ENCODE measurements at regions not wholly inside any gene's neighbourhood (a gene's known extent, or its start where the extent isn't known, plus 50 kb on each side); places are given as distances from the start of the nearest gene placed in this dataset.

DNA sequence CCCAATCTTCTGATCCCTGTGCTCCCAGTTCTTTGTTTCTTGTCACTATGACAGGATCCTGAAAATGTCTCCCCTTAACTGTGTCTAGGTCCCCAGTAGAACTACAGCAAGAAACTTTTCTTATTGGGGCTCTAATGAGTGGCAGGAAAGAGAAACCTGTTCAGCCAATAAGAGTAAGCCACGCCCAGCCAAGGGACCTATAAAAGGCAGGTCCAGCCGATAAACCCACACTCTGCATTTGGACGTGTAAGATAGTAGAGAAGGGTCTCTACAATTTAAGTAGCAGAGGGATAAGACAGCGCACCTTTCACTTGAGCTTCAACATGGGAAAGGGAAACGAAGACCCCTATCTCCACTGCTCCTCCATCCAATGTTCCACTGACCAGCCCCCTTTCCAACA lies 149.9 kb downstream of the LMLN start:
- H3K4me1 ChIP-seq = no peaks in the 10 kb centered on the region
- CTCF ChIA-PET = interaction anchor here (0.6 kb wide), 1 partner anchor 30 kb away, joined by 3 read pairs; no protein-coding TSS in a partner anchor
- no peak overlapping the region for H3K27ac ChIP-seq
- 39% methylated on average over 5 of the region's 5 CpGs for WGBS (ENCODE audit: missing lambda C conversion rate)
- H3K9me3 ChIP-seq = no peaks in the 10 kb centered on the region
- TF ChIP-seq KDM1A (IDR thresholded peaks at IDR 0.05; ENCODE audit: low read depth) (no peak), KDM5A (IDR thresholded peaks at IDR 0.05) (no peak), FOXS1 (CRISPR knock-in tag; IDR thresholded peaks at IDR 0.05) (no peak), RFX5 (IDR thresholded peaks at IDR 0.05) (no peak), EP300 (IDR thresholded peaks at IDR 0.05) (no peak), MYC (IDR thresholded peaks at IDR 0.05; ENCODE audit: borderline replicate concordance, low read length) (no peak), HOXA7 (CRISPR knock-in tag; IDR thresholded peaks at IDR 0.05) (no peak), JUNB (IDR thresholded peaks at IDR 0.05) (no peak), CBX8 (IDR thresholded peaks at IDR 0.05) (no peak), EHF (CRISPR knock-in tag; IDR thresholded peaks at IDR 0.05) (no peak), SREBF2 (IDR thresholded peaks at IDR 0.05) (no peak), HOXB5 (CRISPR knock-in tag; IDR thresholded peaks at IDR 0.05) (no peak), FOSL2 (IDR thresholded peaks at IDR 0.05) (no peak), FOSL2 (CRISPR knock-in tag; IDR thresholded peaks at IDR 0.05) (no peak), ZNF302 (CRISPR knock-in tag; IDR thresholded peaks at IDR 0.05) (no peak)
- TF ChIP-seq, protein P1, sequence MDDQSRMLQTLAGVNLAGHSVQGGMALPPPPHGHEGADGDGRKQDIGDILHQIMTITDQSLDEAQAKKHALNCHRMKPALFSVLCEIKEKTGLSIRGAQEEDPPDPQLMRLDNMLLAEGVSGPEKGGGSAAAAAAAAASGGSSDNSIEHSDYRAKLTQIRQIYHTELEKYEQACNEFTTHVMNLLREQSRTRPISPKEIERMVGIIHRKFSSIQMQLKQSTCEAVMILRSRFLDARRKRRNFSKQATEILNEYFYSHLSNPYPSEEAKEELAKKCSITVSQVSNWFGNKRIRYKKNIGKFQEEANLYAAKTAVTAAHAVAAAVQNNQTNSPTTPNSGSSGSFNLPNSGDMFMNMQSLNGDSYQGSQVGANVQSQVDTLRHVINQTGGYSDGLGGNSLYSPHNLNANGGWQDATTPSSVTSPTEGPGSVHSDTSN (IDR thresholded peaks at IDR 0.05) = no peak
- TF ChIP-seq, protein P2, sequence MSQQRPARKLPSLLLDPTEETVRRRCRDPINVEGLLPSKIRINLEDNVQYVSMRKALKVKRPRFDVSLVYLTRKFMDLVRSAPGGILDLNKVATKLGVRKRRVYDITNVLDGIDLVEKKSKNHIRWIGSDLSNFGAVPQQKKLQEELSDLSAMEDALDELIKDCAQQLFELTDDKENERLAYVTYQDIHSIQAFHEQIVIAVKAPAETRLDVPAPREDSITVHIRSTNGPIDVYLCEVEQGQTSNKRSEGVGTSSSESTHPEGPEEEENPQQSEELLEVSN (IDR thresholded peaks at IDR 0.05; ENCODE audit: borderline replicate concordance, low read depth) = no peak
- TF ChIP-seq, protein P3, sequence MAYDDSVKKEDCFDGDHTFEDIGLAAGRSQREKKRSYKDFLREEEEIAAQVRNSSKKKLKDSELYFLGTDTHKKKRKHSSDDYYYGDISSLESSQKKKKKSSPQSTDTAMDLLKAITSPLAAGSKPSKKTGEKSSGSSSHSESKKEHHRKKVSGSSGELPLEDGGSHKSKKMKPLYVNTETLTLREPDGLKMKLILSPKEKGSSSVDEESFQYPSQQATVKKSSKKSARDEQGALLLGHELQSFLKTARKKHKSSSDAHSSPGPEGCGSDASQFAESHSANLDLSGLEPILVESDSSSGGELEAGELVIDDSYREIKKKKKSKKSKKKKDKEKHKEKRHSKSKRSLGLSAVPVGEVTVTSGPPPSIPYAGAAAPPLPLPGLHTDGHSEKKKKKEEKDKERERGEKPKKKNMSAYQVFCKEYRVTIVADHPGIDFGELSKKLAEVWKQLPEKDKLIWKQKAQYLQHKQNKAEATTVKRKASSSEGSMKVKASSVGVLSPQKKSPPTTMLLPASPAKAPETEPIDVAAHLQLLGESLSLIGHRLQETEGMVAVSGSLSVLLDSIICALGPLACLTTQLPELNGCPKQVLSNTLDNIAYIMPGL (CRISPR knock-in tag; IDR thresholded peaks at IDR 0.05; ENCODE audit: borderline replicate concordance) = no peak
- TF ChIP-seq, protein P4, sequence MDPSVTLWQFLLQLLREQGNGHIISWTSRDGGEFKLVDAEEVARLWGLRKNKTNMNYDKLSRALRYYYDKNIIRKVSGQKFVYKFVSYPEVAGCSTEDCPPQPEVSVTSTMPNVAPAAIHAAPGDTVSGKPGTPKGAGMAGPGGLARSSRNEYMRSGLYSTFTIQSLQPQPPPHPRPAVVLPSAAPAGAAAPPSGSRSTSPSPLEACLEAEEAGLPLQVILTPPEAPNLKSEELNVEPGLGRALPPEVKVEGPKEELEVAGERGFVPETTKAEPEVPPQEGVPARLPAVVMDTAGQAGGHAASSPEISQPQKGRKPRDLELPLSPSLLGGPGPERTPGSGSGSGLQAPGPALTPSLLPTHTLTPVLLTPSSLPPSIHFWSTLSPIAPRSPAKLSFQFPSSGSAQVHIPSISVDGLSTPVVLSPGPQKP (IDR thresholded peaks at IDR 0.05; ENCODE audit: low read depth, low read length) = no peak
- POLR2A ChIA-PET = no interaction called here
- no peak for DNase-seq (ENCODE audit: low read depth in 1 of 2, low spot score in 1 of 2)
- H3K4me3 ChIP-seq = no peak overlapping the region
- FAIRE-seq = no peak
- H3K4me2 ChIP-seq = no peak overlapping the region
- ATAC-seq = no peak

DNA sequence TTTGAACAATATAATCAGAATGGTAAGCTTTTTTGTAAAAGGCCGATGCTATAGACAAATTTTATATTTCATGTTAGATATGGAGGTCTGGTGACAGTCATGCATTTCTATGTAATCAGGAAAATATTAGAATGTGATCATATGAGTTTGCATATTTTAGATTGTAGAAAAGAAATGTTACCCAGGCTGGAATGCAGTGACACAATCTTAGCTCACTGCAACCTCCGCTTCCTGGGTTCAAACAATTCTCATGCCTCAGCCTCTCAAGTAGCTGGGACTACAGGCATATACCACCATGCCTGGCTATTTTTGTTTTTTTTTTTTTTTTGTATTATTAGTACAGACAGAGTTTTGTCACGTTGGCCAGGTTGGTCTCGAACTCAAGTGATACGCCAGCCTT lies 152.0 kb downstream of the LMLN start:
- Histone ChIP-seq H3K4me3 (no peak overlapping the region), H3K4me2 (no peak overlapping the region), H3K27ac (no peak overlapping the region), H3K4me1 (no peaks in the 10 kb centered on the region), H3K9me3 (no peaks in the 10 kb centered on the region)
- no peak for FAIRE-seq
- ChIA-PET POLR2A (no interaction called here), CTCF (interaction anchor here (2.1 kb wide), 1 partner anchor 31 kb away, joined by 7 read pairs; no protein-coding TSS in a partner anchor)
- TF ChIP-seq GATA3 (IDR thresholded peaks at IDR 0.05; ENCODE audit: borderline replicate concordance) = no peak
- no peak for TF ChIP-seq HEYL (CRISPR knock-in tag; IDR thresholded peaks at IDR 0.05)
- TF ChIP-seq EP300 (IDR thresholded peaks at IDR 0.05) = no peak
- TF ChIP-seq NR3C1 (IDR thresholded peaks at IDR 0.05) = no peak
- no peak for TF ChIP-seq CBX8 (IDR thresholded peaks at IDR 0.05)
- TF ChIP-seq, protein P5, sequence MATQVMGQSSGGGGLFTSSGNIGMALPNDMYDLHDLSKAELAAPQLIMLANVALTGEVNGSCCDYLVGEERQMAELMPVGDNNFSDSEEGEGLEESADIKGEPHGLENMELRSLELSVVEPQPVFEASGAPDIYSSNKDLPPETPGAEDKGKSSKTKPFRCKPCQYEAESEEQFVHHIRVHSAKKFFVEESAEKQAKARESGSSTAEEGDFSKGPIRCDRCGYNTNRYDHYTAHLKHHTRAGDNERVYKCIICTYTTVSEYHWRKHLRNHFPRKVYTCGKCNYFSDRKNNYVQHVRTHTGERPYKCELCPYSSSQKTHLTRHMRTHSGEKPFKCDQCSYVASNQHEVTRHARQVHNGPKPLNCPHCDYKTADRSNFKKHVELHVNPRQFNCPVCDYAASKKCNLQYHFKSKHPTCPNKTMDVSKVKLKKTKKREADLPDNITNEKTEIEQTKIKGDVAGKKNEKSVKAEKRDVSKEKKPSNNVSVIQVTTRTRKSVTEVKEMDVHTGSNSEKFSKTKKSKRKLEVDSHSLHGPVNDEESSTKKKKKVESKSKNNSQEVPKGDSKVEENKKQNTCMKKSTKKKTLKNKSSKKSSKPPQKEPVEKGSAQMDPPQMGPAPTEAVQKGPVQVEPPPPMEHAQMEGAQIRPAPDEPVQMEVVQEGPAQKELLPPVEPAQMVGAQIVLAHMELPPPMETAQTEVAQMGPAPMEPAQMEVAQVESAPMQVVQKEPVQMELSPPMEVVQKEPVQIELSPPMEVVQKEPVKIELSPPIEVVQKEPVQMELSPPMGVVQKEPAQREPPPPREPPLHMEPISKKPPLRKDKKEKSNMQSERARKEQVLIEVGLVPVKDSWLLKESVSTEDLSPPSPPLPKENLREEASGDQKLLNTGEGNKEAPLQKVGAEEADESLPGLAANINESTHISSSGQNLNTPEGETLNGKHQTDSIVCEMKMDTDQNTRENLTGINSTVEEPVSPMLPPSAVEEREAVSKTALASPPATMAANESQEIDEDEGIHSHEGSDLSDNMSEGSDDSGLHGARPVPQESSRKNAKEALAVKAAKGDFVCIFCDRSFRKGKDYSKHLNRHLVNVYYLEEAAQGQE (IDR thresholded peaks at IDR 0.05) = no peak
- TF ChIP-seq NFE2L2 (conservative IDR thresholded peaks at IDR 0.05; ENCODE audit: low read length) = no peak
- no peak for TF ChIP-seq FOXS1 (CRISPR knock-in tag; IDR thresholded peaks at IDR 0.05)
- TF ChIP-seq HOXB5 (CRISPR knock-in tag; IDR thresholded peaks at IDR 0.05) = no peak
- no peak for TF ChIP-seq BHLHE40 (IDR thresholded peaks at IDR 0.05; ENCODE audit: low read depth, low read length)
- TF ChIP-seq, protein P3 (CRISPR knock-in tag; IDR thresholded peaks at IDR 0.05; ENCODE audit: borderline replicate concordance) = no peak
- no peak for TF ChIP-seq RARB (CRISPR knock-in tag; IDR thresholded peaks at IDR 0.05)
- TF ChIP-seq RAD21 (conservative IDR thresholded peaks at IDR 0.05 in 1 of 2, IDR thresholded peaks at IDR 0.05 in 1 of 2) = no peak
- no peak for TF ChIP-seq JUN (IDR thresholded peaks at IDR 0.05)
- DNase-seq (ENCODE audit: low read depth in 1 of 2, low spot score in 1 of 2) = no peak
- 40% methylated on average over 5 of the region's 5 CpGs for WGBS (ENCODE audit: missing lambda C conversion rate)
- no peak for ATAC-seq
